ENCODE measurements at regions not wholly inside any gene's neighbourhood (a gene's known extent, or its start where the extent isn't known, plus 50 kb on each side); places are given as distances from the start of the nearest gene placed in this dataset.

DNA sequence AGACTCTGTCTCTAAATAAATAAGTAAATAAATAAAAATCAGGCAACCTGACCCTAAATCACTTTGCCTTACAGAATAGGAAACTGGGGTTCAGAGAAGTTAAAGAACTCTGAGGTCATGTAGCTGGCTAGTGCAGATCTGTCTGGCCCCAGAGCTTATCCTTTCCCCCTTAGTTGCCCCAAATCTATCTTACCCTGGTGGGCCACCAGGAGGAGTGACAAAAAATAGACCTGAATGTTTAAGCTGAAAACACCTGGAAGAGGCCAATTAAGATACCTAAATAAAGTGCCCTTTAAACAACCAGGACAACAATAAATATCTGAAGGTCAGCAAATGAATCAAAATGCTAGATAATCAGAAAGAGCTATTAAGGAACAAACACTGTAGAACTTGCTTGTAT, 59.7 kb downstream of the TEX35 start:
- H3K9me3 ChIP-seq (ENCODE audit: control insufficient read depth, insufficient read depth, low read depth, low read length), result no peaks in the 10 kb centered on the region
- CTCF ChIA-PET, result interaction anchor here (0.6 to 1.1 kb wide), 5 partner anchors 9 to 625 kb away, joined by 3 to 4 read pairs (median 3); no protein-coding TSS in a partner anchor
- 0 out of 2 replicates have a peak, but pooled peaks cover 3% of the 10 kb centered on the region for H3K4me1 ChIP-seq (ENCODE audit: control insufficient read depth, insufficient read depth, low read length)
- POLR2A ChIA-PET, result interaction anchor here (0.6 kb wide), 1 partner anchor 1305 kb away, joined by 5 read pairs; no protein-coding TSS in a partner anchor
- no peak overlapping the region for H3K4me3 ChIP-seq (ENCODE audit: low read depth, low read length)
- TF ChIP-seq ZNF473 (tag by site-specific recombination; IDR thresholded peaks at IDR 0.05) (no peak), ZBTB17 (tag by site-specific recombination; IDR thresholded peaks at IDR 0.05) (no peak), ZNF174 (tag by site-specific recombination; IDR thresholded peaks at IDR 0.05) (no peak), ZNF184 (tag by site-specific recombination; IDR thresholded peaks at IDR 0.05) (no peak), GLIS2 (tag by site-specific recombination; IDR thresholded peaks at IDR 0.05) (no peak), WT1 (tag by site-specific recombination; IDR thresholded peaks at IDR 0.05) (no peak), ZNF133 (tag by site-specific recombination; IDR thresholded peaks at IDR 0.05) (no peak), ZNF830 (tag by site-specific recombination; IDR thresholded peaks at IDR 0.05; ENCODE audit: low read depth) (no peak), ZNF366 (tag by site-specific recombination; conservative IDR thresholded peaks at IDR 0.05) (no peak), KLF7 (tag by site-specific recombination; IDR thresholded peaks at IDR 0.05; ENCODE audit: borderline replicate concordance) (no peak), RBAK (tag by site-specific recombination; IDR thresholded peaks at IDR 0.05) (no peak), SETDB1 (IDR thresholded peaks at IDR 0.05; ENCODE audit: insufficient read length, low read length) (no peak), ZNF223 (tag by site-specific recombination; IDR thresholded peaks at IDR 0.05) (no peak), ZNF701 (tag by site-specific recombination; IDR thresholded peaks at IDR 0.05) (no peak), GLI2 (tag by site-specific recombination; IDR thresholded peaks at IDR 0.05; ENCODE audit: borderline replicate concordance, low read depth) (no peak), HOXD13 (CRISPR knock-in tag; IDR thresholded peaks at IDR 0.05; ENCODE audit: borderline replicate concordance) (no peak), ZNF792 (tag by site-specific recombination; IDR thresholded peaks at IDR 0.05) (no peak)
- TF ChIP-seq, protein P1, sequence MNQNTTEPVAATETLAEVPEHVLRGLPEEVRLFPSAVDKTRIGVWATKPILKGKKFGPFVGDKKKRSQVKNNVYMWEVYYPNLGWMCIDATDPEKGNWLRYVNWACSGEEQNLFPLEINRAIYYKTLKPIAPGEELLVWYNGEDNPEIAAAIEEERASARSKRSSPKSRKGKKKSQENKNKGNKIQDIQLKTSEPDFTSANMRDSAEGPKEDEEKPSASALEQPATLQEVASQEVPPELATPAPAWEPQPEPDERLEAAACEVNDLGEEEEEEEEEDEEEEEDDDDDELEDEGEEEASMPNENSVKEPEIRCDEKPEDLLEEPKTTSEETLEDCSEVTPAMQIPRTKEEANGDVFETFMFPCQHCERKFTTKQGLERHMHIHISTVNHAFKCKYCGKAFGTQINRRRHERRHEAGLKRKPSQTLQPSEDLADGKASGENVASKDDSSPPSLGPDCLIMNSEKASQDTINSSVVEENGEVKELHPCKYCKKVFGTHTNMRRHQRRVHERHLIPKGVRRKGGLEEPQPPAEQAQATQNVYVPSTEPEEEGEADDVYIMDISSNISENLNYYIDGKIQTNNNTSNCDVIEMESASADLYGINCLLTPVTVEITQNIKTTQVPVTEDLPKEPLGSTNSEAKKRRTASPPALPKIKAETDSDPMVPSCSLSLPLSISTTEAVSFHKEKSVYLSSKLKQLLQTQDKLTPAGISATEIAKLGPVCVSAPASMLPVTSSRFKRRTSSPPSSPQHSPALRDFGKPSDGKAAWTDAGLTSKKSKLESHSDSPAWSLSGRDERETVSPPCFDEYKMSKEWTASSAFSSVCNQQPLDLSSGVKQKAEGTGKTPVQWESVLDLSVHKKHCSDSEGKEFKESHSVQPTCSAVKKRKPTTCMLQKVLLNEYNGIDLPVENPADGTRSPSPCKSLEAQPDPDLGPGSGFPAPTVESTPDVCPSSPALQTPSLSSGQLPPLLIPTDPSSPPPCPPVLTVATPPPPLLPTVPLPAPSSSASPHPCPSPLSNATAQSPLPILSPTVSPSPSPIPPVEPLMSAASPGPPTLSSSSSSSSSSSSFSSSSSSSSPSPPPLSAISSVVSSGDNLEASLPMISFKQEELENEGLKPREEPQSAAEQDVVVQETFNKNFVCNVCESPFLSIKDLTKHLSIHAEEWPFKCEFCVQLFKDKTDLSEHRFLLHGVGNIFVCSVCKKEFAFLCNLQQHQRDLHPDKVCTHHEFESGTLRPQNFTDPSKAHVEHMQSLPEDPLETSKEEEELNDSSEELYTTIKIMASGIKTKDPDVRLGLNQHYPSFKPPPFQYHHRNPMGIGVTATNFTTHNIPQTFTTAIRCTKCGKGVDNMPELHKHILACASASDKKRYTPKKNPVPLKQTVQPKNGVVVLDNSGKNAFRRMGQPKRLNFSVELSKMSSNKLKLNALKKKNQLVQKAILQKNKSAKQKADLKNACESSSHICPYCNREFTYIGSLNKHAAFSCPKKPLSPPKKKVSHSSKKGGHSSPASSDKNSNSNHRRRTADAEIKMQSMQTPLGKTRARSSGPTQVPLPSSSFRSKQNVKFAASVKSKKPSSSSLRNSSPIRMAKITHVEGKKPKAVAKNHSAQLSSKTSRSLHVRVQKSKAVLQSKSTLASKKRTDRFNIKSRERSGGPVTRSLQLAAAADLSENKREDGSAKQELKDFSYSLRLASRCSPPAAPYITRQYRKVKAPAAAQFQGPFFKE (tag by site-specific recombination; IDR thresholded peaks at IDR 0.05; ENCODE audit: borderline replicate concordance), result no peak
- TF ChIP-seq, protein P2, sequence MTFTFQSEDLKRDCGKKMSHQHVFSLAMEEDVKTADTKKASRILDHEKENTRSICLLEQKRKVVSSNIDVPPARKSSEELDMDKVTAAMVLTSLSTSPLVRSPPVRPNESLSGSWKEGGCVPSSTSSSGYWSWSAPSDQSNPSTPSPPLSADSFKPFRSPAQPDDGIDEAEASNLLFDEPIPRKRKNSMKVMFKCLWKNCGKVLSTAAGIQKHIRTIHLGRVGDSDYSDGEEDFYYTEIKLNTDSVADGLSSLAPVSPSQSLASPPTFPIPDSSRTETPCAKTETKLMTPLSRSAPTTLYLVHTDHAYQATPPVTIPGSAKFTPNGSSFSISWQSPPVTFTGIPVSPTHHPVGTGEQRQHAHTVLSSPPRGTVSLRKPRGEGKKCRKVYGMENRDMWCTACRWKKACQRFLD (tag by site-specific recombination; IDR thresholded peaks at IDR 0.05), result no peak
- no peak overlapping the region for H3K27ac ChIP-seq (ENCODE audit: extremely low read depth, low read depth, low read length)
- no peaks in the 10 kb centered on the region for H3K36me3 ChIP-seq (ENCODE audit: control insufficient read depth in 2 of 2, insufficient read depth in 1 of 2, low read length in 2 of 2)

DNA sequence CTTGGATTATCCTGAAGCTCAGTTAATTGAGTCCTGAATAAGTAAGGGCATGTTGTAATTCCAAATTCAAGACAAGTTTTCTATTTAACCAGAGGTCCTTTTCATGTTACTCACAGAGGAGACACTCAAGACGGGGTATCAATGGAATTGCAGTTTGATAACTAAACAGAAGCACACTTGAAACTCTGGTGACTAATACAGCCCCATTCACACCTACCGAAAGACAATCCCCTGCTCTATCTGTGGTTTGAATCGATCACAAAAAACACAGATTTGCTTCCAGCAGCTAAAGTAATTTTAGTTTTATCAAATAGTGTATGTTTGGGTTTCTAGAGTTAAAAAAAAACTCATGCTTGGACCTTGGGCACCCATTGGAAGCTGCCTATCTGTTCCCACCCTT, 60.4 kb downstream of the TEX35 start:
- ChIA-PET CTCF (interaction anchor here (0.6 to 1.1 kb wide), 4 partner anchors 8 to 626 kb away, joined by 3 read pairs; no protein-coding TSS in a partner anchor), POLR2A (interaction anchor here (0.6 kb wide), 1 partner anchor 1304 kb away, joined by 5 read pairs; no protein-coding TSS in a partner anchor)
- 0 out of 2 replicates have a peak, but pooled peaks cover 3% of the 10 kb centered on the region for H3K4me1 ChIP-seq (ENCODE audit: control insufficient read depth, insufficient read depth, low read length)
- TF ChIP-seq GLIS2 (tag by site-specific recombination; IDR thresholded peaks at IDR 0.05) (no peak), ZNF558 (tag by site-specific recombination; IDR thresholded peaks at IDR 0.05) (no peak), ZNF621 (tag by site-specific recombination; IDR thresholded peaks at IDR 0.05) (no peak), ZNF23 (tag by site-specific recombination; IDR thresholded peaks at IDR 0.05; ENCODE audit: borderline replicate concordance) (no peak), ZNF341 (tag by site-specific recombination; IDR thresholded peaks at IDR 0.05; ENCODE audit: low read depth) (no peak)
- TF ChIP-seq, protein P3, sequence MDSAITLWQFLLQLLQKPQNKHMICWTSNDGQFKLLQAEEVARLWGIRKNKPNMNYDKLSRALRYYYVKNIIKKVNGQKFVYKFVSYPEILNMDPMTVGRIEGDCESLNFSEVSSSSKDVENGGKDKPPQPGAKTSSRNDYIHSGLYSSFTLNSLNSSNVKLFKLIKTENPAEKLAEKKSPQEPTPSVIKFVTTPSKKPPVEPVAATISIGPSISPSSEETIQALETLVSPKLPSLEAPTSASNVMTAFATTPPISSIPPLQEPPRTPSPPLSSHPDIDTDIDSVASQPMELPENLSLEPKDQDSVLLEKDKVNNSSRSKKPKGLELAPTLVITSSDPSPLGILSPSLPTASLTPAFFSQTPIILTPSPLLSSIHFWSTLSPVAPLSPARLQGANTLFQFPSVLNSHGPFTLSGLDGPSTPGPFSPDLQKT (IDR thresholded peaks at IDR 0.05; ENCODE audit: borderline replicate concordance, low read depth, low read length), result no peak
- TF ChIP-seq, protein P4, sequence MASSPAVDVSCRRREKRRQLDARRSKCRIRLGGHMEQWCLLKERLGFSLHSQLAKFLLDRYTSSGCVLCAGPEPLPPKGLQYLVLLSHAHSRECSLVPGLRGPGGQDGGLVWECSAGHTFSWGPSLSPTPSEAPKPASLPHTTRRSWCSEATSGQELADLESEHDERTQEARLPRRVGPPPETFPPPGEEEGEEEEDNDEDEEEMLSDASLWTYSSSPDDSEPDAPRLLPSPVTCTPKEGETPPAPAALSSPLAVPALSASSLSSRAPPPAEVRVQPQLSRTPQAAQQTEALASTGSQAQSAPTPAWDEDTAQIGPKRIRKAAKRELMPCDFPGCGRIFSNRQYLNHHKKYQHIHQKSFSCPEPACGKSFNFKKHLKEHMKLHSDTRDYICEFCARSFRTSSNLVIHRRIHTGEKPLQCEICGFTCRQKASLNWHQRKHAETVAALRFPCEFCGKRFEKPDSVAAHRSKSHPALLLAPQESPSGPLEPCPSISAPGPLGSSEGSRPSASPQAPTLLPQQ (tag by site-specific recombination; IDR thresholded peaks at IDR 0.05), result no peak

More for the DNA sequence above, 60.4 kb downstream of the TEX35 start:
- Histone ChIP-seq H3K36me3 (ENCODE audit: control insufficient read depth in 2 of 2, insufficient read depth in 1 of 2, low read length in 2 of 2) (no peaks in the 10 kb centered on the region), H3K4me3 (ENCODE audit: low read depth, low read length) (no peak overlapping the region), H3K27ac (ENCODE audit: extremely low read depth, low read depth, low read length) (no peak overlapping the region), H3K9me3 (ENCODE audit: control insufficient read depth, insufficient read depth, low read depth, low read length) (no peaks in the 10 kb centered on the region)

Data from HEK293 (cell line).